Osteocyte (in vitro differentiated cells): ENCODE measurements at regions not wholly inside any gene's neighbourhood (a gene's known extent, or its start where the extent isn't known, plus 50 kb on each side); places are given as distances from the start of the nearest gene placed in this dataset.
A peak's percentile ranks its signal among the peaks of the same experiment; 100 is the strongest.

Experiments
- DNase-seq: peaks from one replicate; pipeline ENCODE4 v3.0.0; 2021; ENCODE audit warnings: mixed read lengths; ENCODE audit not compliant: unreplicated experiment; ENCODE audit errors: extremely low spot score
- H3K27ac Mint-ChIP-seq: one replicate; pipeline ENCODE4 v1.8.0; 2021; ENCODE audit warnings: mild to moderate bottlenecking, mixed read lengths; ENCODE audit not compliant: unreplicated experiment
- H3K27me3 Mint-ChIP-seq: one replicate; pipeline ENCODE4 v1.8.0; 2021; ENCODE audit warnings: mixed read lengths; ENCODE audit not compliant: unreplicated experiment
- H3K36me3 Mint-ChIP-seq: one replicate; pipeline ENCODE4 v1.8.0; 2021; ENCODE audit warnings: mixed read lengths; ENCODE audit not compliant: unreplicated experiment
- H3K4me1 Mint-ChIP-seq: one replicate; pipeline ENCODE4 v1.8.0; 2021; ENCODE audit warnings: mixed read lengths; ENCODE audit not compliant: unreplicated experiment
- H3K4me3 Mint-ChIP-seq: one replicate; pipeline ENCODE4 v1.8.0; 2021; ENCODE audit warnings: mild to moderate bottlenecking, moderate library complexity, mixed read lengths; ENCODE audit not compliant: unreplicated experiment
- H3K9me3 Mint-ChIP-seq: one replicate; pipeline ENCODE4 v1.8.0; 2021; ENCODE audit warnings: mixed read lengths; ENCODE audit not compliant: unreplicated experiment
- CTCF ChIP-seq: fragments of 200-600 bp; sonication (generic); IDR thresholded peaks from 2 replicates; pipeline ENCODE4 v1.5.0; 2021; ENCODE audit warnings: antibody characterized with exemption, mild to moderate bottlenecking, moderate library complexity

DNA sequence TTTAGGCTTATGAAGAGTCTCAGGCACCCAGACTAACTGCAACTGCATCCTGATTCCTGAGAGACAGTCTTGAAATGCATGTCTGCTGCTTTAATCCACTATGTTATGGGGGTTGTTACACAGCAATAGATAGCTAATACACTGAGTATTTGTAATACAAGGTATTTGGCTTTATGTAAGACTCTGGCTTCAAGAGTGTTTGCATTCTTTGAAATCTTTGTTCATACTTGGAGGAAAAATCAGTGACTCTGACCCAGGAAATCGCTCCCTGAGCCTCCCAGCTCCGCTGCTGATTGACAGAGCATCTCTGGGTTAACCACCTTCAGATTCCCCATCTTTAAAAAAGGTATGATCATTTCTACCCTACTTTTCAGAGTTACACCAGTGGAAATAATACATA, 133.9 kb downstream of the MTPAP start:
- DNase-seq: no peak
- H3K4me1 Mint-ChIP-seq: peaks cover 20% of the 10 kb centered on the region

DNA sequence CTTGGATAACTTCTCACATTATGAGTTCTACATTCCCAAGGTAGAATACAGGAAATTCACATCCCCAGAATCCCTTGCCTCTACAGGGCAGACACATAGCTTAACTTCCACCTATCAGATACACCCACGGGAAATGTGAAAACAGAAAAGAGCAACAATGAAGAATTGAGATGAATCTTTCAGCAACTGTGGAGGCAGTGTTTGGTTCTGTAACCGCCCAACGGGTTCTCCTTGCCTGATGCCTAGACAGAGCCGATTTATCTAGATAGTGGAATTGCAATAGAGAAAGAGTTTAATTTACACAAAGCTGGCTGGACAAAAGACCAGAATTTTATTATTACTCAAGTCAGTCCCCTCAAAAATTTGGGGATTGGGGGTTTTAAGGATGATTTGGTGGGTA, 138.8 kb downstream of the MTPAP start:
- Mint-ChIP-seq H3K36me3 (no peaks in the 10 kb centered on the region), H3K4me3 (no peak overlapping the region), H3K27ac (no peak overlapping the region), H3K27me3 (peaks cover 29% of the 10 kb centered on the region), H3K4me1 (peaks cover 20% of the 10 kb centered on the region), H3K9me3 (peaks cover 1% of the 10 kb centered on the region)
- DNase-seq: no peak
- no peak for TF ChIP-seq CTCF

More for the DNA sequence above, 133.9 kb downstream of the MTPAP start:
- TF ChIP-seq CTCF: no peak
- Mint-ChIP-seq H3K27me3 (peaks cover 27% of the 10 kb centered on the region), H3K9me3 (no peaks in the 10 kb centered on the region), H3K36me3 (no peaks in the 10 kb centered on the region), H3K4me3 (no peak overlapping the region), H3K27ac (peak overlapping the region; percentile 52)

DNA sequence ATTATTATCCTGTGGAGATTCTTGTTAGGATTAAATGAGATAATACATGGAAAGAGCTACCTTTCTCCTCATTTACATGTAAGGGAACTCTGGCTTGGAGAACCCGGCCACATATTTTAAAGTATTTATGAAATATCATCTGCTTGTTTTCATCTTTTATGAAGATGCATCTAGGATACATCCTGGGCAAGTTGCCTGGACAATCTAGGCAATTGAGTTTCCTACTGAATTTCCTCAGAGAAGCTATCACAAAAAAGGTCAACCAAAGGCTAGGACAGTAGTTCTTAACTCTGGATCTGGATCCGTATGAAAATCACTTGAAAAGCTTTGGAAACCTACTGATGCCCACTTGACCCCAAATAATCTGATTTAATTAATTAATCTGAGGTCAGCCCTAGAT, 140.7 kb downstream of the MTPAP start:
- TF ChIP-seq CTCF: no peak
- H3K27ac Mint-ChIP-seq: no peak overlapping the region
- no peak for DNase-seq
- no peak overlapping the region for H3K4me3 Mint-ChIP-seq
- H3K27me3 Mint-ChIP-seq: peaks cover 26% of the 10 kb centered on the region
- no peaks in the 10 kb centered on the region for H3K36me3 Mint-ChIP-seq
- peaks cover 18% of the 10 kb centered on the region for H3K4me1 Mint-ChIP-seq
- peaks cover 4% of the 10 kb centered on the region for H3K9me3 Mint-ChIP-seq

- peaks cover 6% of the 10 kb centered on the region for H3K9me3 Mint-ChIP-seq
- no peak for DNase-seq
- H3K4me1 Mint-ChIP-seq: peaks cover 18% of the 10 kb centered on the region
- TF ChIP-seq CTCF: no peak
- H3K4me3 Mint-ChIP-seq: no peak overlapping the region
- peaks cover 21% of the 10 kb centered on the region for H3K27me3 Mint-ChIP-seq
- H3K27ac Mint-ChIP-seq: no peak overlapping the region
- H3K36me3 Mint-ChIP-seq: no peaks in the 10 kb centered on the region
Observed at GRCh38 chr10:30207485-30208052, 141.5 kb downstream of the MTPAP start.

- H3K27me3 Mint-ChIP-seq: peaks cover 58% of the 10 kb centered on the region
- DNase-seq: no peak
- H3K9me3 Mint-ChIP-seq: peaks cover 4% of the 10 kb centered on the region
- H3K36me3 Mint-ChIP-seq: no peaks in the 10 kb centered on the region
- no peak overlapping the region for H3K27ac Mint-ChIP-seq
- no peaks in the 10 kb centered on the region for H3K4me1 Mint-ChIP-seq
- no peak overlapping the region for H3K4me3 Mint-ChIP-seq
- no peak for TF ChIP-seq CTCF
Observed at GRCh38 chr10:30200017-30200415, 140.6 kb upstream of the JCAD start.
